ENCODE measurements at regions not wholly inside any gene's neighbourhood (a gene's known extent, or its start where the extent isn't known, plus 50 kb on each side); places are given as distances from the start of the nearest gene placed in this dataset.
"Not testable (repeated sequence)": the region's sequence is repeated elsewhere in the genome, so short reads cannot be mapped to it uniquely, and the experiment has no call there.

DNA sequence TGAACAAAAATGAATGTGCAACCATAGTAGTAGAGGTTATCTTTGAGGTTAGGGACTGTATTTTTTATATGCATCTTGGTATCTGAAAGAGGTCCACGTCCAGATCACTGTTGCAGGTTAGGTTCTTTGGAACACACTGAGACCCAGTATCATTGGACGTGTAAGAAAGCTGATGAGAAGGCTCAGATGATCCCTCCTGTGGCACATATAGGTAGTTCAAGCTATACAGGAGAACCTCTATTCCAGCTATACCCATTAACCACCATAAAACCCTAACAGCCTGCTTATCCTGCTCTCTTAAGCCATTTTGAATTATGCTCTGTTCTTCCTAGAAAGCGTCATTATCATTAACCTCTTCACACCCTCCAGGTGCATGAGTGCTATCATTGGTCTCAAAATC lies 930.7 kb upstream of the HS3ST1 start:
- no peak overlapping the region for H3K4me3 ChIP-seq (ENCODE audit: low read depth, low read length)

DNA sequence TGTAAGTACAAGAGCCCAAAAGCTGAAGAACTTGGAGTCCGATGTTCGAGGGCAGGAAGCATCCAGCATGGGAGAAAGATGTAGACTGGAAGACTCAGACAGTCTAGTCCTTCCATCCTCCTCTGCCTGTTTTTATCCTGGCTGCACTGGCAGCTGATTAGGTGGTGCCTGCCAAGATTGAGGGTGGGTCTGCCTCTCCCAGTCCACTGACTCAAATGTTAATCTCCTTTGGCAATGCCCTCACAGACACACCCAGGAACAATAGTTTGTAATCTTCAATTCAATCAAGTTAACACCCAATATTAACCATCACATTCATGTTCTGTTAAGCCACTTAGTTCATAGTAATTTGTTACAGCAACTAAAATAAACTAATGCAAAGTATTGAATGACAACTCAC lies 904.4 kb upstream of the HS3ST1 start:
- POLR2A ChIA-PET: not testable (repeated sequence)

More for the DNA sequence above, 930.7 kb upstream of the HS3ST1 start:
- Histone ChIP-seq H3K36me3 (ENCODE audit: control insufficient read depth in 2 of 2, insufficient read depth in 1 of 2, low read length in 2 of 2) (no peaks in the 10 kb centered on the region), H3K27ac (ENCODE audit: extremely low read depth, low read depth, low read length) (no peak overlapping the region), H3K9me3 (ENCODE audit: control insufficient read depth, insufficient read depth, low read depth, low read length) (no peaks in the 10 kb centered on the region), H3K4me1 (ENCODE audit: control insufficient read depth, insufficient read depth, low read length) (no peaks in the 10 kb centered on the region)
- no peak for TF ChIP-seq ZIC2 (tag by site-specific recombination; IDR thresholded peaks at IDR 0.05)
- no peak for TF ChIP-seq SCRT2 (tag by site-specific recombination; IDR thresholded peaks at IDR 0.05)
- TF ChIP-seq ZNF324 (tag by site-specific recombination; IDR thresholded peaks at IDR 0.05): no peak
- no peak for TF ChIP-seq TCF7L2 (IDR thresholded peaks at IDR 0.05; ENCODE audit: borderline replicate concordance, low read depth, low read length)
- no peak for TF ChIP-seq ZNF48 (tag by site-specific recombination; IDR thresholded peaks at IDR 0.05)
- no peak for TF ChIP-seq ZNF341 (tag by site-specific recombination; IDR thresholded peaks at IDR 0.05; ENCODE audit: low read depth)
- TF ChIP-seq ZNF114 (tag by site-specific recombination; IDR thresholded peaks at IDR 0.05): no peak
- no peak for TF ChIP-seq BCL11B (tag by site-specific recombination; IDR thresholded peaks at IDR 0.05; ENCODE audit: low read depth)
- TF ChIP-seq, protein P1, sequence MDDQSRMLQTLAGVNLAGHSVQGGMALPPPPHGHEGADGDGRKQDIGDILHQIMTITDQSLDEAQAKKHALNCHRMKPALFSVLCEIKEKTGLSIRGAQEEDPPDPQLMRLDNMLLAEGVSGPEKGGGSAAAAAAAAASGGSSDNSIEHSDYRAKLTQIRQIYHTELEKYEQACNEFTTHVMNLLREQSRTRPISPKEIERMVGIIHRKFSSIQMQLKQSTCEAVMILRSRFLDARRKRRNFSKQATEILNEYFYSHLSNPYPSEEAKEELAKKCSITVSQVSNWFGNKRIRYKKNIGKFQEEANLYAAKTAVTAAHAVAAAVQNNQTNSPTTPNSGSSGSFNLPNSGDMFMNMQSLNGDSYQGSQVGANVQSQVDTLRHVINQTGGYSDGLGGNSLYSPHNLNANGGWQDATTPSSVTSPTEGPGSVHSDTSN (CRISPR knock-in tag; IDR thresholded peaks at IDR 0.05): no peak
- CTCF ChIA-PET: interaction anchor here (1.0 kb wide), 1 partner anchor 274 kb away, joined by 3 read pairs; no protein-coding TSS in a partner anchor
- POLR2A ChIA-PET: no interaction called here

DNA sequence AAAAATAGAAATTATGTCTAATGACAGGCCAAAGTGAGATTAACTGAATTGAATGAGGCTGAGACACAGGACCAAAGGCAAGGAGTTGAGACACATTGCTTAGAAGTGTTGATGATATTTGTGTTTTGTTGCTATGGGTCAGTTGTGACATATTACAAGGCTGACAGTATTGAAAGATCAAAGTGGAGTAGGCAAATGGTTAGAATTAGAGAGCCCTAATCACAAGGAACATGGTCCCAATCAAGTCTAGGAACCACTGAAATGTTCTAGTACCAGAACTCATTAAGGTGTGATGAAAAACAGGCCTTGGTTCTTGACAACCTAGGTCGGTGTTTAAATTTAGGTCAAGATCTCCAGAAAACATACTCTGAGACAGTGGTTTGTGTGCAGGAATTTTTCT lies 896.3 kb upstream of the HS3ST1 start:
- no peak overlapping the region for H3K27ac ChIP-seq (ENCODE audit: extremely low read depth, low read depth, low read length)
- POLR2A ChIA-PET: no interaction called here
- CTCF ChIA-PET: no interaction called here
- no peak for TF ChIP-seq GFI1B (tag by site-specific recombination; IDR thresholded peaks at IDR 0.05)
- no peak for TF ChIP-seq ZNF658 (tag by site-specific recombination; IDR thresholded peaks at IDR 0.05)
- TF ChIP-seq, protein P2, sequence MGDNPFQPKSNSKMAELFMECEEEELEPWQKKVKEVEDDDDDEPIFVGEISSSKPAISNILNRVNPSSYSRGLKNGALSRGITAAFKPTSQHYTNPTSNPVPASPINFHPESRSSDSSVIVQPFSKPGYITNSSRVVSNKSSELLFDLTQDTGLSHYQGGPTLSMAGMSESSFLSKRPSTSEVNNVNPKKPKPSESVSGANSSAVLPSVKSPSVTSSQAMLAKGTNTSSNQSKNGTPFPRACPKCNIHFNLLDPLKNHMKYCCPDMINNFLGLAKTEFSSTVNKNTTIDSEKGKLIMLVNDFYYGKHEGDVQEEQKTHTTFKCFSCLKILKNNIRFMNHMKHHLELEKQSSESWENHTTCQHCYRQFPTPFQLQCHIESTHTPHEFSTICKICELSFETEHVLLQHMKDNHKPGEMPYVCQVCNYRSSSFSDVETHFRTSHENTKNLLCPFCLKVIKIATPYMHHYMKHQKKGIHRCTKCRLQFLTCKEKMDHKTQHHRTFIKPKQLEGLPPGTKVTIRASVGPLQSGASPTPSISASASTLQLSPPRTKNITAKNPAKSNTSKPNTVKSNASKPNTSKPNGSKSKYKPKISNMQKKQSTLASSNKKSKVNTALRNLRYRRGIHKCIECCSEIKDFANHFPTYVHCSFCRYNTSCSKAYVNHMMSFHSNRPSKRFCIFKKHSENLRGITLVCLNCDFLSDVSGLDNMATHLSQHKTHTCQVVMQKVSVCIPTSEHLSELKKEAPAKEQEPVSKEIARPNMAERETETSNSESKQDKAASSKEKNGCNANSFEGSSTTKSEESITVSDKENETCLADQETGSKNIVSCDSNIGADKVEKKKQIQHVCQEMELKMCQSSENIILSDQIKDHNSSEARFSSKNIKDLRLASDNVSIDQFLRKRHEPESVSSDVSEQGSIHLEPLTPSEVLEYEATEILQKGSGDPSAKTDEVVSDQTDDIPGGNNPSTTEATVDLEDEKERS (tag by site-specific recombination; IDR thresholded peaks at IDR 0.05): no peak
- no peak for TF ChIP-seq ZNF324 (tag by site-specific recombination; IDR thresholded peaks at IDR 0.05)
- H3K4me3 ChIP-seq (ENCODE audit: low read depth, low read length): no peak overlapping the region
- no peaks in the 10 kb centered on the region for H3K9me3 ChIP-seq (ENCODE audit: control insufficient read depth, insufficient read depth, low read depth, low read length)
- no peaks in the 10 kb centered on the region for H3K4me1 ChIP-seq (ENCODE audit: control insufficient read depth, insufficient read depth, low read length)
- H3K36me3 ChIP-seq (ENCODE audit: control insufficient read depth in 2 of 2, insufficient read depth in 1 of 2, low read length in 2 of 2): no peaks in the 10 kb centered on the region

More for the DNA sequence above, 904.4 kb upstream of the HS3ST1 start:
- H3K36me3 ChIP-seq (ENCODE audit: control insufficient read depth in 2 of 2, insufficient read depth in 1 of 2, low read length in 2 of 2); H3K4me1 ChIP-seq (ENCODE audit: control insufficient read depth, insufficient read depth, low read length); H3K9me3 ChIP-seq (ENCODE audit: control insufficient read depth, insufficient read depth, low read depth, low read length); CTCF ChIA-PET; H3K27ac ChIP-seq (ENCODE audit: extremely low read depth, low read depth, low read length); H3K4me3 ChIP-seq (ENCODE audit: low read depth, low read length): not testable (repeated sequence)
- TF ChIP-seq KLF1 (tag by site-specific recombination; IDR thresholded peaks at IDR 0.05): peak; percentile 27; the same call in 1 of the 2 replicates

DNA sequence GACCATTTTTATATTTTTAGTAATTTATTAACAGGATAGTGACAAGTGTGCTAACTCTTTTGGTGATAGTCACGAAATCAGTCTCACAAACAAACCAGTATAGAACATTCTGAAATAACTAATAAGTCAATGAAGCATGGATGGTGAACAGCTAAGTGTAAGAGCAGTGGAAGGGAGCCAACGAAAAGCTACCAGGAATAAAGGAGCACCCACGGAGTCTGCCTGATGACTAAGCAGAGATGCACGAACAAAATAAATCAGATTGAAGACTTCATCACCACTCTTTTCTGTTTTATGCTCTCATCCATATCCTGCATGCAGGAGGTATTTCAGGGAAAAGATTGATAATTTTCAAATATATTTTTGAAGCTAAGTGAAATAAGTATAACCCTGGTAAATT lies 891.1 kb upstream of the HS3ST1 start:
- Histone ChIP-seq H3K4me1 (ENCODE audit: control insufficient read depth, insufficient read depth, low read length) (no peaks in the 10 kb centered on the region), H3K27ac (ENCODE audit: extremely low read depth, low read depth, low read length) (no peak overlapping the region), H3K4me3 (ENCODE audit: low read depth, low read length) (no peak overlapping the region), H3K36me3 (ENCODE audit: control insufficient read depth in 2 of 2, insufficient read depth in 1 of 2, low read length in 2 of 2) (no peaks in the 10 kb centered on the region), H3K9me3 (ENCODE audit: control insufficient read depth, insufficient read depth, low read depth, low read length) (no peaks in the 10 kb centered on the region)
- TF ChIP-seq ZNF157 (tag by site-specific recombination; IDR thresholded peaks at IDR 0.05) (no peak), EGR2 (tag by site-specific recombination; IDR thresholded peaks at IDR 0.05; ENCODE audit: low read depth) (no peak), ZNF335 (tag by site-specific recombination; conservative IDR thresholded peaks at IDR 0.05) (no peak), ZBTB21 (tag by site-specific recombination; IDR thresholded peaks at IDR 0.05) (no peak), ZNF2 (tag by site-specific recombination; IDR thresholded peaks at IDR 0.05) (no peak), WT1 (tag by site-specific recombination; IDR thresholded peaks at IDR 0.05) (no peak)
- TF ChIP-seq, protein P3, sequence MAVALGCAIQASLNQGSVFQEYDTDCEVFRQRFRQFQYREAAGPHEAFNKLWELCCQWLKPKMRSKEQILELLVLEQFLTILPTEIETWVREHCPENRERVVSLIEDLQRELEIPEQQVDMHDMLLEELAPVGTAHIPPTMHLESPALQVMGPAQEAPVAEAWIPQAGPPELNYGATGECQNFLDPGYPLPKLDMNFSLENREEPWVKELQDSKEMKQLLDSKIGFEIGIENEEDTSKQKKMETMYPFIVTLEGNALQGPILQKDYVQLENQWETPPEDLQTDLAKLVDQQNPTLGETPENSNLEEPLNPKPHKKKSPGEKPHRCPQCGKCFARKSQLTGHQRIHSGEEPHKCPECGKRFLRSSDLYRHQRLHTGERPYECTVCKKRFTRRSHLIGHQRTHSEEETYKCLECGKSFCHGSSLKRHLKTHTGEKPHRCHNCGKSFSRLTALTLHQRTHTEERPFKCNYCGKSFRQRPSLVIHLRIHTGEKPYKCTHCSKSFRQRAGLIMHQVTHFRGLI (tag by site-specific recombination; IDR thresholded peaks at IDR 0.05): no peak
- ChIA-PET POLR2A (no interaction called here), CTCF (no interaction called here)
